GM12873 (cell line): ENCODE measurements at regions not wholly inside any gene's neighbourhood (a gene's known extent, or its start where the extent isn't known, plus 50 kb on each side); places are given as distances from the start of the nearest gene placed in this dataset.

ENCODE experiments used
- CTCF ChIP-seq: IDR thresholded peaks from 2 replicates; pipeline ENCODE4 v1.5.1; 2012; ENCODE audit warnings: low read depth, mild to moderate bottlenecking, moderate library complexity, low read length, control low read depth; ENCODE audit not compliant: insufficient read depth; ENCODE audit errors: missing control alignments

- no peak for TF ChIP-seq CTCF
Observed at GRCh38 chr20:41833739-41834138, 215.6 kb upstream of the CHD6 start.

DNA sequence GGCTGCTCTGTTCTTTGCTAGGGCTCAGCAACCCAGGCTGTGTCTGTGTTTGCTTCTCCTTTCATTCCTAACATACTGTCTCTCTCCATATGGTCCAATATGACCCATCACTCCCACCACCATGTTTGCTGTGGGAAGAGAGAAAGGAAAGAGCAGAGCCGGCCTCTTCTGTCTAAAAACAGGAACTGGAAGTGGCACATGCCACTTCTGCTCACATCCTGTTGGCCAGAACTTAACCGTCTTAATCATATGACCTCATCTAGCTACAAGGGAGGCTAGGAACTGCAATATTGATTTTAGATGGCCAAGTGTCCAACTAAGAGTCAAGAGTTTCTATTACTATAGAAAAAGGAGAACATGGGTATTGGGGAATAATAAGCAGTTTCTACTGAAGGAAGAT, 212.5 kb upstream of the CHD6 start:
- TF ChIP-seq CTCF, result no peak

GRCh38 chr20:41819436-41819835, 201.3 kb upstream of the CHD6 start:
- TF ChIP-seq CTCF, result no peak

DNA sequence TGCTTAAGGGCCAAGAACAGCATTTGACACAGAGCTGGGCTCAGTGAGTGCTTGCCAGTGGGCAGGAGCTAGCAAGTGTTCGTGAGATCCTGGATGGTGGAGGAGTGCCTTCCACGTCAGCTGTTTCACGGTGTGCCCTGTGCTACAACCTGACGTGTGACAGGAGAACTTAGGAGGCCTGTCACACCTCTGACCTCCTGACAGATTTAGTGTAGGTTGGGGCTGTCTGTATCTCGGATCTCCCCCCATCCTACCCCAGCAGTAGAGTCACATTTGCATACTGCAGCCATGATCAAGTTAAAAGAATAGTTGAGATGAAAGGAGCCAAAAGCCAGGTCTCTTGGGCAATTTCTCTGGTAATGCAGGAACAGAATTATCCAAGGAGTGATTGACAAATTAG, 200.8 kb upstream of the CHD6 start:
- TF ChIP-seq CTCF, result no peak

- no peak for TF ChIP-seq CTCF
Observed at GRCh38 chr20:41818369-41818768, 200.2 kb upstream of the CHD6 start.

- no peak for TF ChIP-seq CTCF
Observed at GRCh38 chr20:41811456-41811855, 193.3 kb upstream of the CHD6 start.

- no peak for TF ChIP-seq CTCF
Observed at GRCh38 chr20:41800040-41800439, 181.9 kb upstream of the CHD6 start.

DNA sequence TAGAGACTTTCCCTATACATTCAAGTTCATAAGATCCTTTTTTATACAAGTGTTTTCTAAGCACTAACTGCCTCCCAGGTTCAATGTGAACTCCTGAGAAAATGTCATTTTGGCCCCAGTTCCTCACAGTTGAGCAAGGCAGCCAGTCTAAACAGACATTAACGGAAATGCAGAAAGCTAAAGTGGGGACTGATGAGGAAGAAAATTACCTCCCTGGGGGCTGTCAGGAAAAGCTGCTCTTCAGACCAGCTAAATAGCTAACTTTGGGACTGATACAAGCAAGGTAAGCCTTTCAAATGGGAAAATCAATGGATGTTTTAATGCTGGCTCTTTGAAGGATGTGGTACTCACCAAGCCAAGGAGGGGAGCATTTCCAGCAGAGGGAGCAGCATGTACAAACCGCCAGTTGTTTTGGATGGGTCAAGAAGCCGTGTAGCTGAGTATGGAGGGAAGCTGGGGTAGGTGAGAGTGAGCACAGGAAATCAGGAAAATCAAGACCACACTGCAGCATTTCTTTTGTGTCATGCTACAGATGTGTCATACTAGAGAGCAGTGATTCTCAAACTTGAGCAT, 180.8 kb upstream of the CHD6 start:
- no peak for TF ChIP-seq CTCF
